ENCODE measurements at regions not wholly inside any gene's neighbourhood (a gene's known extent, or its start where the extent isn't known, plus 50 kb on each side); places are given as distances from the start of the nearest gene placed in this dataset.
"Not testable (repeated sequence)": the region's sequence is repeated elsewhere in the genome, so short reads cannot be mapped to it uniquely, and the experiment has no call there.

- Histone ChIP-seq H3K27ac (ENCODE audit: low read depth in 1 of 2, low read length in 2 of 2) (no peak overlapping the region), H3K4me2 (replicated peaks; ENCODE audit: extremely low read depth, low read length, poor library complexity, severe bottlenecking) (no peak overlapping the region), H3K79me2 (ENCODE audit: insufficient read depth, low read length) (no peaks in the 10 kb centered on the region), H3K4me1 (ENCODE audit: control insufficient read depth in 1 of 2, insufficient read depth in 2 of 2, low read length in 2 of 2) (no peaks in the 10 kb centered on the region), H3K27me3 (ENCODE audit: control insufficient read depth in 2 of 2, insufficient read depth in 2 of 2, low read length in 2 of 2) (no peaks in the 10 kb centered on the region), H3K9ac (ENCODE audit: insufficient read depth, low read length, poor library complexity, severe bottlenecking) (no peak overlapping the region), H3K36me3 (replicated peaks in 1 of 2; ENCODE audit: control insufficient read depth in 1 of 2, insufficient read depth in 2 of 2, low read length in 2 of 2) (no peaks in the 10 kb centered on the region), H3K4me3 (replicated peaks in 1 of 3; ENCODE audit: low read depth in 2 of 3, low read length in 3 of 3) (no peak overlapping the region), H3K9me3 (replicated peaks in 1 of 2; ENCODE audit: control insufficient read depth in 1 of 2, insufficient read depth in 1 of 2, low read length in 2 of 2) (no peaks in the 10 kb centered on the region), H2AFZ (ENCODE audit: insufficient read depth, low read depth, low read length, poor library complexity, severe bottlenecking) (no peak overlapping the region), H4K20me1 (ENCODE audit: insufficient read depth, low read length) (no peaks in the 10 kb centered on the region)
- Mint-ChIP-seq H3K4me1 (no peaks in the 10 kb centered on the region), H3K36me3 (no peaks in the 10 kb centered on the region), H3K27me3 (ENCODE audit: low read depth in 3 of 3) (peaks cover 0 to 2% (median 2%) of the 10 kb centered on the region in 3 donors), H3K27ac (no peak overlapping the region), H3K9me3 (peaks cover 0 to 6% (median 0%) of the 10 kb centered on the region in 7 donors), H3K4me3 (no peak overlapping the region)
- no peak for DNase-seq
- TF ChIP-seq, protein P1, sequence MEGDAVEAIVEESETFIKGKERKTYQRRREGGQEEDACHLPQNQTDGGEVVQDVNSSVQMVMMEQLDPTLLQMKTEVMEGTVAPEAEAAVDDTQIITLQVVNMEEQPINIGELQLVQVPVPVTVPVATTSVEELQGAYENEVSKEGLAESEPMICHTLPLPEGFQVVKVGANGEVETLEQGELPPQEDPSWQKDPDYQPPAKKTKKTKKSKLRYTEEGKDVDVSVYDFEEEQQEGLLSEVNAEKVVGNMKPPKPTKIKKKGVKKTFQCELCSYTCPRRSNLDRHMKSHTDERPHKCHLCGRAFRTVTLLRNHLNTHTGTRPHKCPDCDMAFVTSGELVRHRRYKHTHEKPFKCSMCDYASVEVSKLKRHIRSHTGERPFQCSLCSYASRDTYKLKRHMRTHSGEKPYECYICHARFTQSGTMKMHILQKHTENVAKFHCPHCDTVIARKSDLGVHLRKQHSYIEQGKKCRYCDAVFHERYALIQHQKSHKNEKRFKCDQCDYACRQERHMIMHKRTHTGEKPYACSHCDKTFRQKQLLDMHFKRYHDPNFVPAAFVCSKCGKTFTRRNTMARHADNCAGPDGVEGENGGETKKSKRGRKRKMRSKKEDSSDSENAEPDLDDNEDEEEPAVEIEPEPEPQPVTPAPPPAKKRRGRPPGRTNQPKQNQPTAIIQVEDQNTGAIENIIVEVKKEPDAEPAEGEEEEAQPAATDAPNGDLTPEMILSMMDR (IDR thresholded peaks at IDR 0.05) = no peak
- intact Hi-C loops (cut with micrococcal nuclease) = no loop called here
- WGBS (ENCODE audit: insufficient coverage) = 87% methylated on average over 3 of the region's 10 CpGs
These were observed 111.5 kb upstream of the LDB2 start for GRCh38 chr4:17009871-17010367.

DNA sequence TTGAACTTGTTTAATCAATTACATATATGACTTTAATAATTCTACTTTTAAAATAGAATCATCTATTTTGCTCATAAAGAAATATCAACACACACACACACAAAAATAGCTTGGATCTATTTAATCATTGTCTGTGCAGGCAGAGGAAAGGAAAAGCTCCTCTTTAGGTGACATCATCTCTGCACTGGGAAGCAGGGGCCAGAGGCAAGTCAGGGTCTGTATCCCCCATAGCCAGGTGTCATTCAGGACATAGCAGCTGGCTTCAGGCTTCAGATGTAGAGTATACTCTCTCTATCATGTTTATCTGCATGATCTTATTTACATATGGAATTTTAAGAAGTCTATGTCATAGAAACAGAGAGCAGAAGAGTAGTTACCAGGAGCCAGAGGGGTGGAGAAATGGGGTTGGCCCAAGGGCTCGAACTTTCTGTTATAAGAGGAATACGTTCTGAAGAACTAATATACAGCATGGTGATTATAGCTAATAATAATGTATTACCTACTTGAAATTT lies 110.4 kb upstream of the LDB2 start:
- H3K36me3 Mint-ChIP-seq = no peaks in the 10 kb centered on the region
- Histone ChIP-seq H2AFZ (ENCODE audit: insufficient read depth, low read depth, low read length, poor library complexity, severe bottlenecking) (no peak overlapping the region), H3K9ac (ENCODE audit: insufficient read depth, low read length, poor library complexity, severe bottlenecking) (no peak overlapping the region), H3K27ac (ENCODE audit: low read depth in 1 of 2, low read length in 2 of 2) (no peak overlapping the region), H3K9me3 (replicated peaks in 1 of 2; ENCODE audit: control insufficient read depth in 1 of 2, insufficient read depth in 1 of 2, low read length in 2 of 2) (no peaks in the 10 kb centered on the region), H3K4me3 (replicated peaks in 1 of 3; ENCODE audit: low read depth in 2 of 3, low read length in 3 of 3) (no peak overlapping the region), H3K79me2 (ENCODE audit: insufficient read depth, low read length) (no peaks in the 10 kb centered on the region), H3K27me3 (ENCODE audit: control insufficient read depth in 2 of 2, insufficient read depth in 2 of 2, low read length in 2 of 2) (no peaks in the 10 kb centered on the region), H3K36me3 (replicated peaks in 1 of 2; ENCODE audit: control insufficient read depth in 1 of 2, insufficient read depth in 2 of 2, low read length in 2 of 2) (no peaks in the 10 kb centered on the region), H3K4me1 (ENCODE audit: control insufficient read depth in 1 of 2, insufficient read depth in 2 of 2, low read length in 2 of 2) (no peaks in the 10 kb centered on the region), H3K4me2 (replicated peaks; ENCODE audit: extremely low read depth, low read length, poor library complexity, severe bottlenecking) (no peak overlapping the region), H4K20me1 (ENCODE audit: insufficient read depth, low read length) (no peaks in the 10 kb centered on the region)
- H3K27ac Mint-ChIP-seq = no peak overlapping the region
- H3K27me3 Mint-ChIP-seq (ENCODE audit: low read depth in 3 of 3) = peaks cover 0 to 2% (median 0%) of the 10 kb centered on the region in 3 donors
- H3K4me3 Mint-ChIP-seq = no peak overlapping the region
- DNase-seq = no peak
- peaks cover 0 to 6% (median 0%) of the 10 kb centered on the region in 7 donors for H3K9me3 Mint-ChIP-seq
- WGBS (ENCODE audit: insufficient coverage) = no CpG with 5 or more reads among the region's 2 CpGs
- TF ChIP-seq, protein P1 (IDR thresholded peaks at IDR 0.05) = no peak
- intact Hi-C loops (cut with micrococcal nuclease) = no loop called here
- no peaks in the 10 kb centered on the region for H3K4me1 Mint-ChIP-seq

GRCh38 chr4:17003606-17004392 lies 105.4 kb upstream of the LDB2 start:
- H3K79me2 ChIP-seq (ENCODE audit: insufficient read depth, low read length); H2AFZ ChIP-seq (ENCODE audit: insufficient read depth, low read depth, low read length, poor library complexity, severe bottlenecking); H3K9me3 ChIP-seq (replicated peaks in 1 of 2; ENCODE audit: control insufficient read depth in 1 of 2, insufficient read depth in 1 of 2, low read length in 2 of 2); H3K4me2 ChIP-seq (replicated peaks; ENCODE audit: extremely low read depth, low read length, poor library complexity, severe bottlenecking); H3K4me3 ChIP-seq (replicated peaks in 1 of 3; ENCODE audit: low read depth in 2 of 3, low read length in 3 of 3); H3K9ac ChIP-seq (ENCODE audit: insufficient read depth, low read length, poor library complexity, severe bottlenecking); DNase-seq; H3K27me3 ChIP-seq (ENCODE audit: control insufficient read depth in 2 of 2, insufficient read depth in 2 of 2, low read length in 2 of 2); H3K36me3 ChIP-seq (replicated peaks in 1 of 2; ENCODE audit: control insufficient read depth in 1 of 2, insufficient read depth in 2 of 2, low read length in 2 of 2); H3K4me1 Mint-ChIP-seq; H4K20me1 ChIP-seq (ENCODE audit: insufficient read depth, low read length); intact Hi-C loops (cut with micrococcal nuclease); H3K27ac Mint-ChIP-seq; H3K27ac ChIP-seq (ENCODE audit: low read depth in 1 of 2, low read length in 2 of 2); H3K4me1 ChIP-seq (ENCODE audit: control insufficient read depth in 1 of 2, insufficient read depth in 2 of 2, low read length in 2 of 2); H3K4me3 Mint-ChIP-seq; H3K36me3 Mint-ChIP-seq; H3K27me3 Mint-ChIP-seq (ENCODE audit: low read depth in 3 of 3): not testable (repeated sequence)
- H3K9me3 Mint-ChIP-seq = peaks cover 2 to 11% (median 6%) of the 10 kb centered on the region in 7 donors
- WGBS (ENCODE audit: insufficient coverage) = 91% methylated on average over 12 of the region's 16 CpGs
